WTC11 (cell line): ENCODE measurements at regions not wholly inside any gene's neighbourhood (a gene's known extent, or its start where the extent isn't known, plus 50 kb on each side); places are given as distances from the start of the nearest gene placed in this dataset.

Experiments used
- CTCF ChIP-seq: fragments of 200-600 bp; IDR thresholded peaks from 2 replicates; pipeline ENCODE4 v1.8.0; 2022; ENCODE audit warnings: antibody characterized with exemption
- E2F1 ChIP-seq: sonication (generic); formaldehyde crosslinking; IDR thresholded peaks from 2 replicates; pipeline ENCODE4 v1.8.0; 2022; ENCODE audit warnings: mild to moderate bottlenecking, missing genetic modification reagents
- ETV6 ChIP-seq: sonication (generic); formaldehyde crosslinking; IDR thresholded peaks from 2 replicates; pipeline ENCODE4 v1.8.1; 2022; ENCODE audit warnings: mild to moderate bottlenecking, missing genetic modification reagents
- FOXJ3 ChIP-seq: sonication (generic); formaldehyde crosslinking; IDR thresholded peaks from 2 replicates; pipeline ENCODE4 v1.9.0; 2021; ENCODE audit warnings: missing genetic modification reagents, mild to moderate bottlenecking, borderline replicate concordance
- FOXP1 ChIP-seq: sonication (generic); formaldehyde crosslinking; IDR thresholded peaks from 2 replicates; pipeline ENCODE4 v1.8.0; 2022; ENCODE audit warnings: missing genetic modification reagents, mild to moderate bottlenecking, moderate library complexity, borderline replicate concordance
- SP1 ChIP-seq: sonication (generic); formaldehyde crosslinking; conservative IDR thresholded peaks from 2 replicates; pipeline ENCODE4 v1.8.1; 2022; ENCODE audit warnings: missing genetic modification reagents
- ZNF232 ChIP-seq: sonication (generic); formaldehyde crosslinking; IDR thresholded peaks from 2 replicates; pipeline ENCODE4 v1.8.0; 2022; ENCODE audit warnings: mild to moderate bottlenecking, missing genetic modification reagents
- ZNF512 ChIP-seq: sonication (generic); formaldehyde crosslinking; IDR thresholded peaks from 2 replicates; pipeline ENCODE4 v1.8.1; 2022; ENCODE audit warnings: missing genetic modification reagents, borderline replicate concordance

GRCh38 chr2:190119257-190119656 lies 56.7 kb upstream of the MSTN start:
- TF ChIP-seq CTCF (no peak), ETV6 (CRISPR knock-in tag) (no peak), FOXJ3 (no peak), SP1 (peak; percentile 51; the same call in 1 of the 2 replicates), E2F1 (CRISPR knock-in tag) (no peak), ZNF512 (CRISPR knock-in tag) (no peak), FOXP1 (no peak), ZNF232 (CRISPR knock-in tag) (no peak)
